Peyer's patch (tissue), 4 donors: ENCODE measurements at regions not wholly inside any gene's neighbourhood (a gene's known extent, or its start where the extent isn't known, plus 50 kb on each side); places are given as distances from the start of the nearest gene placed in this dataset.

ENCODE experiments used
- DNase-seq, 3 donors: peaks; one replicate each; pipeline ENCODE4 v3.0.0-alpha.2; 2017 to 2019
- H3K27ac ChIP-seq, 4 donors: fragments of 200-600 bp; sonication (generic); one replicate each; pipeline ENCODE4 v1.5.1; 2016 to 2019
- H3K27me3 ChIP-seq, 2 donors: fragments of 200-600 bp; sonication (generic); one replicate each; pipeline ENCODE4 v1.5.1; 2019
- H3K36me3 ChIP-seq, 3 donors: fragments of 200-600 bp; sonication (generic); one replicate each; pipeline ENCODE4 v1.5.1; 2016 to 2019
- H3K4me1 ChIP-seq, 4 donors: fragments of 200-600 bp; sonication (generic); one replicate each; pipeline ENCODE4 v1.5.1; 2016 to 2019
- H3K4me3 ChIP-seq, 4 donors: fragments of 200-600 bp; sonication (generic); 1 replicate in 3 of 4; 2 replicates in 1 of 4; pipeline ENCODE4 v1.5.1; 2016 to 2019; ENCODE audit warnings: mild to moderate bottlenecking in 1 of 4
- H3K9me3 ChIP-seq, 4 donors: fragments of 200-600 bp; sonication (generic); one replicate each; pipeline ENCODE4 v1.5.1; 2016 to 2019; ENCODE audit warnings: mild to moderate bottlenecking in 1 of 4
- POLR2A ChIP-seq, 2 donors: fragments of 450-650 bp; IDR thresholded peaks; one replicate each; pipeline ENCODE4 v1.5.1; 2017; ENCODE audit warnings: antibody characterized with exemption in 2 of 2, mild to moderate bottlenecking in 2 of 2, moderate library complexity in 2 of 2
- TF ChIP-seq, protein P1 (sequence below), 6 experiments: fragments of 450-650 bp in 4 of 6; fragments of 200-600 bp in 2 of 6; sonication (generic) in 1 of 6; IDR thresholded peaks; one replicate each; pipeline ENCODE4 v1.5.1; 2017 to 2019; ENCODE audit warnings: antibody characterized with exemption in 6 of 6, mild to moderate bottlenecking in 3 of 6, moderate library complexity in 1 of 6

DNA sequence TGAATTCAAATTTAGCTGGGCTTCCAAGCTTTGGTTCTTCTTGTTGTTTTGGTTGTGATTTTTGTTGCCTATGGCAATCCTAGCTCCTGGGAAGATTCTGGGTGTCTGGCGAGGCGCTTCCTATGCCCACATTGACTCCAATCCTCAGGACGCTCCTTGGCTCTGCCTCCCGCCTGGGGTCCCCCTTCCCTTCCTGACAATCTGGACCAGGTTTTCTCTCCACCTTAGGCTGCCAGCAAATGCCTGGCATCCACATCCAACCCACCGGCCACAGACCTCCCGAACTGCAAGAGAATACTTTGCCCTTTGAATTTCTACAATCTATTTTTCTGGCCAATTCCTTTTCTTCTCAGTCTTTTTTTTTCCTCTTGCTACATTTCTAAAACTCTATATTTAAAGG is 186.9 kb upstream of the UBL3 start:
- Histone ChIP-seq H3K4me1 (no peaks in the 10 kb centered on the region), H3K36me3 (no peaks in the 10 kb centered on the region), H3K9me3 (no peaks in the 10 kb centered on the region), H3K27ac (no peak overlapping the region), H3K27me3 (no peaks in the 10 kb centered on the region), H3K4me3 (no peak overlapping the region)
- no peak for DNase-seq
- TF ChIP-seq, protein P1, sequence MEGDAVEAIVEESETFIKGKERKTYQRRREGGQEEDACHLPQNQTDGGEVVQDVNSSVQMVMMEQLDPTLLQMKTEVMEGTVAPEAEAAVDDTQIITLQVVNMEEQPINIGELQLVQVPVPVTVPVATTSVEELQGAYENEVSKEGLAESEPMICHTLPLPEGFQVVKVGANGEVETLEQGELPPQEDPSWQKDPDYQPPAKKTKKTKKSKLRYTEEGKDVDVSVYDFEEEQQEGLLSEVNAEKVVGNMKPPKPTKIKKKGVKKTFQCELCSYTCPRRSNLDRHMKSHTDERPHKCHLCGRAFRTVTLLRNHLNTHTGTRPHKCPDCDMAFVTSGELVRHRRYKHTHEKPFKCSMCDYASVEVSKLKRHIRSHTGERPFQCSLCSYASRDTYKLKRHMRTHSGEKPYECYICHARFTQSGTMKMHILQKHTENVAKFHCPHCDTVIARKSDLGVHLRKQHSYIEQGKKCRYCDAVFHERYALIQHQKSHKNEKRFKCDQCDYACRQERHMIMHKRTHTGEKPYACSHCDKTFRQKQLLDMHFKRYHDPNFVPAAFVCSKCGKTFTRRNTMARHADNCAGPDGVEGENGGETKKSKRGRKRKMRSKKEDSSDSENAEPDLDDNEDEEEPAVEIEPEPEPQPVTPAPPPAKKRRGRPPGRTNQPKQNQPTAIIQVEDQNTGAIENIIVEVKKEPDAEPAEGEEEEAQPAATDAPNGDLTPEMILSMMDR (IDR thresholded peaks at IDR 0.05), result no peak
- TF ChIP-seq POLR2A (IDR thresholded peaks at IDR 0.05), result no peak

DNA sequence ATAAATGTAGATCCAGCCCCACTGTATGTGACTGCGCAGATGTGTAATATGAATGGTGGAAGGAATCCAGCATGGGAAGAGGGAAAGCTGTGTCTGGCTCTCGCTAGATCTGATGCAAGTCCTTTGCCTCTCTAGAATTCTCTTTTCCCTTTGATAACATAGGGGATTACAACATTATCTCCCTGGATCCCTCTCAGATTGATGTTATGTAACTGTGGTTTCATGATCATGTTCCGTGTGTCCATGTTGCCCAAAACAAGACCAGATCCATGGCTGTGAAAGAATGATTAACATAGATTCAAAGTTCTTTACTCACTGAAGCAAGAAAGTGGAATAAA is 184.0 kb upstream of the UBL3 start:
- no peak overlapping the region for H3K4me3 ChIP-seq
- H3K4me1 ChIP-seq, result no peaks in the 10 kb centered on the region
- no peaks in the 10 kb centered on the region for H3K9me3 ChIP-seq
- no peaks in the 10 kb centered on the region for H3K27me3 ChIP-seq
- H3K27ac ChIP-seq, result no peak overlapping the region
- H3K36me3 ChIP-seq, result no peaks in the 10 kb centered on the region
- no peak for DNase-seq
- no peak for TF ChIP-seq POLR2A (IDR thresholded peaks at IDR 0.05)
- TF ChIP-seq, protein P1 (IDR thresholded peaks at IDR 0.05), result no peak

DNA sequence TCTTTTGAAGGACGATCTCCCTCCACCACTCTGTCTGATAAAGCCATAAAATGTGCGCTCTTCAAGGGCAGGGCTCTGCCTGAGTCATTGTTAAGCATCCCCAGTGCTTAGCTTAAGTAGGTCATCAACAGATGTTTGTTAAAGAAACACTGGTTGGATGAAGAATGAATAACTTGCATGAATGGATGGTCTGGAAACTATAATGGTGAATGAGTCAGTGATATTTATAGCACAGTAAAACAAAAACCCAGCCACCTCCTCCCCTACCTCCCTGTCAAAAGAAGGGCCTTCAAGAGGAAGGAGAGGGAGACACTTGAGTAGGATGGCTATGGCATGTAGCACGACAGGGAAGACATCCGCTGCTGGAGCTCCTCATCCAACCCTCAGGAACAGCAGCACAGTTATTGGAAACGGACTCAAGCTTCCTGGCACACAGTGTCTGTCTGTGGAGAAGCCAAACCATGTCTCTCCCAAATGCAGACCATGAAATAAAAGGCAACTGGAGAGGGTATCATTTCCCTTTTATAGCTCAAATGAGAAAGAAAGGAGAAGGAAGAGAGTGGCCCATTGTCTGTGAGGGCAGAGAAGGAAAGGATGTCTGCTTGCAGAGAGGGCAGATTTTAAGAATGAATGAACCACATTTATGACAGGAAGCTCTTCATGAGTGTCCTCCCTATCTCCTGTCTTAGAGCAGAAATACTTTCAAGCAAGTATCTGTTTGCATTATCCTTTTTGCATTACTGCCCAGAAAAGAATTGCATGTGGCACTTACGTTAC is 183.5 kb upstream of the UBL3 start:
- Histone ChIP-seq H3K27me3 (no peaks in the 10 kb centered on the region), H3K4me3 (no peak overlapping the region), H3K36me3 (no peaks in the 10 kb centered on the region), H3K27ac (no peak overlapping the region), H3K4me1 (no peaks in the 10 kb centered on the region), H3K9me3 (no peaks in the 10 kb centered on the region)
- no peak for TF ChIP-seq POLR2A (IDR thresholded peaks at IDR 0.05)
- TF ChIP-seq, protein P1 (IDR thresholded peaks at IDR 0.05), result no peak
- no peak for DNase-seq

DNA sequence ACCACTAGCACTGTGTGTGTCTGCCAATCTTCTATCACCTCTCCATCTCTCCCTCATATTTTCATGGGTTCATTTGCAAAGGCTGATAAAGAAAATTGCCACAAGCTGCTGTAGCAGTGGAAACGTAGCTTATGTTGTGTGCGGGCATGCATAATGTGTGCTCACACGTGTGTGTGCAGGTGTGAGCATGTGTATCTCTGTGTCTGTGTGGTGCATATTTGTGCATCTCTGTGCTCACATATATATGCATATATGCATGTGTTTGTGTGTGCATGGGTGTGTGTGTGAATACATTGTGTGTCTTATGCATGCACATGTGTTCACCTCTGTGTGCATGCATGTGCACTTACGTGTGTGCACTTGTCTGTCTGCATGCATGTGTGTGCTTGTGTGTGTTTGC is 181.8 kb upstream of the UBL3 start:
- no peak overlapping the region for H3K27ac ChIP-seq
- TF ChIP-seq, protein P1 (IDR thresholded peaks at IDR 0.05), result no peak
- no peak for TF ChIP-seq POLR2A (IDR thresholded peaks at IDR 0.05)

DNA sequence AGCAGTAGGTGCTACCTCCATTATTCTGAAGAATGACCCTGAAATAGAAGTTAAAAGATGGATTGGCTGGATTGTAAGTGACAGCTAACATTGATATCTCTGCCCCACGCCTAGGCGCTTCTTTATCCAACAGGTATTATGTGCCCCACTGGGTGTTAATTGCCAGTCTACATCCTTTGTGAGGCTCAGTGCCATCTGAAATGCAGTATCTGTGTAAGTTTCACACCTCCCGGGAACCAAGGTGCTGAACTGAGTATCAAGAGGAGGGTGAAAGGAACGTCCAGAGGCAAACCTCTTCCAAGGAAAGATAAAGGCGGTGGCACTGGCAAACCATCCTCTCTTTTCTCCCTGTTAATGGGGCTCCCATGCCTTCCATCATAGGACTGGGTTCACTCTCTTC is 181.1 kb upstream of the UBL3 start:
- Histone ChIP-seq H3K36me3 (no peaks in the 10 kb centered on the region), H3K27me3 (no peaks in the 10 kb centered on the region), H3K27ac (no peak overlapping the region), H3K9me3 (no peaks in the 10 kb centered on the region), H3K4me1 (no peaks in the 10 kb centered on the region), H3K4me3 (no peak overlapping the region)
- no peak for TF ChIP-seq POLR2A (IDR thresholded peaks at IDR 0.05)
- TF ChIP-seq, protein P1 (IDR thresholded peaks at IDR 0.05), result no peak
- no peak for DNase-seq

More for the DNA sequence above, 181.8 kb upstream of the UBL3 start:
- Histone ChIP-seq H3K4me1 (no peaks in the 10 kb centered on the region), H3K27me3 (no peaks in the 10 kb centered on the region), H3K36me3 (no peaks in the 10 kb centered on the region), H3K4me3 (no peak overlapping the region), H3K9me3 (no peaks in the 10 kb centered on the region)
- DNase-seq, result no peak
